K562 (cell line): ENCODE measurements at regions not wholly inside any gene's neighbourhood (a gene's known extent, or its start where the extent isn't known, plus 50 kb on each side); places are given as distances from the start of the nearest gene placed in this dataset.

Experiments used
- BACH1 ChIP-seq: fragments of 200-800 bp; sonication (Bioruptor generic); IDR thresholded peaks from 2 replicates; pipeline ENCODE4 v1.6.1; 2016; ENCODE audit warnings: missing genetic modification characterization, missing compliant biosample characterization
- CHD4 ChIP-seq: fragments of 200-600 bp; sonication (generic); IDR thresholded peaks from 3 replicates; pipeline ENCODE4 v1.6.1; 2012; ENCODE audit warnings: low read depth, mild to moderate bottlenecking, mixed read lengths, low read length, inconsistent platforms; ENCODE audit not compliant: insufficient read depth, insufficient replicate concordance, poor library complexity, severe bottlenecking
- DPF2 ChIP-seq: fragments of 450-650 bp; IDR thresholded peaks from 2 replicates; pipeline ENCODE4 v1.6.1; 2016
- FOXK2 ChIP-seq, 2 experiments: fragments of 450-650 bp; IDR thresholded peaks in 1 of 2; conservative IDR thresholded peaks in 1 of 2; 2 replicates each; pipeline ENCODE4 v1.6.1; 2016; ENCODE audit warnings: low read depth in 2 of 2, mild to moderate bottlenecking in 1 of 2
- GTF3C2 ChIP-seq: IDR thresholded peaks from 3 replicates; pipeline ENCODE4 v1.6.1; 2011; ENCODE audit warnings: borderline replicate concordance, mild to moderate bottlenecking, moderate library complexity; ENCODE audit not compliant: insufficient read length; ENCODE audit errors: extremely low read depth
- L3MBTL2 ChIP-seq: fragments of 450-650 bp; IDR thresholded peaks from 2 replicates; pipeline ENCODE4 v1.6.1; 2016; ENCODE audit warnings: mild to moderate bottlenecking, moderate library complexity
- PCBP2 ChIP-seq: fragments of 200-400 bp; formaldehyde crosslinking; IDR thresholded peaks from 2 replicates; pipeline ENCODE4 v1.6.1; 2018; ENCODE audit warnings: low read length, low read depth, mild to moderate bottlenecking, moderate library complexity; ENCODE audit not compliant: poor library complexity, severe bottlenecking
- TF ChIP-seq, protein P1 (sequence below): IDR thresholded peaks from 2 replicates; pipeline ENCODE4 v1.6.1; 2016; ENCODE audit warnings: missing genetic modification characterization, missing compliant biosample characterization

DNA sequence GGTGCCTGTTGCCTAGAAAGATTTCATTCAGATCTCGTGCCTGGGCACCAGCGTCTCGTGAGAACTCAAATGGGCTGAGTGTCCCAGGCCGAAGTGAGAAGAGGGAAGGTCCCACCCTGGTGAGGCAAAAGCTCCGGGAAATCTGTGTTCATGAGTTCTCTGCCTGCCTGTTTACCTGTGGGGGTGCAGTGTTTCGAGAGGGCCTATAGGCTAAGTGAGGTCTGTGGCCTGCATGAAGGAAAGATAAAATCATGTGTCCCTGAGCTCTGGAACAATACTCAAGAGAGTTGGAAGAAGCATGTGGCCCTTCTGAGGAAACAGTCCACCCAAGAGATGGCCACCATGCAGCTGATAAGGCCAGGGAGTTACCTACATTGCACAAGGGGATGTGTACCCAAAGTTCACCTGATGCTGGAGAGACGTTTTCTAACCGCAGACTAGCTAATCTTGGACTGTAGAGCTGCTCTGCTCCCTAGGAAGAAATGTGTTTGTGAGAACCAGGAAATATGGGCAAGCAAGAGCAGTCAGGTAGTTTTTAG is 63.5 kb upstream of the ST3GAL5 start (continued):
- TF ChIP-seq, protein P1, sequence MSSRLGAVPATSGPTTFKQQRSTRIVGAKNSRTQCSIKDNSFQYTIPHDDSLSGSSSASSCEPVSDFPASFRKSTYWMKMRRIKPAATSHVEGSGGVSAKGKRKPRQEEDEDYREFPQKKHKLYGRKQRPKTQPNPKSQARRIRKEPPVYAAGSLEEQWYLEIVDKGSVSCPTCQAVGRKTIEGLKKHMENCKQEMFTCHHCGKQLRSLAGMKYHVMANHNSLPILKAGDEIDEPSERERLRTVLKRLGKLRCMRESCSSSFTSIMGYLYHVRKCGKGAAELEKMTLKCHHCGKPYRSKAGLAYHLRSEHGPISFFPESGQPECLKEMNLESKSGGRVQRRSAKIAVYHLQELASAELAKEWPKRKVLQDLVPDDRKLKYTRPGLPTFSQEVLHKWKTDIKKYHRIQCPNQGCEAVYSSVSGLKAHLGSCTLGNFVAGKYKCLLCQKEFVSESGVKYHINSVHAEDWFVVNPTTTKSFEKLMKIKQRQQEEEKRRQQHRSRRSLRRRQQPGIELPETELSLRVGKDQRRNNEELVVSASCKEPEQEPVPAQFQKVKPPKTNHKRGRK (tag): no peak
- TF ChIP-seq CHD4 (no peak), L3MBTL2 (peak; percentile 66), PCBP2 (no peak), DPF2 (peak; percentile 55), GTF3C2 (no peak), FOXK2 (conservative IDR thresholded peaks at IDR 0.05 in 1 of 2, IDR thresholded peaks at IDR 0.05 in 1 of 2; ENCODE audit: low read depth in 2 of 2) (peak in 1 of 2 experiments; percentile 14; a peak in 1 of 4 replicates), BACH1 (tag) (peak; percentile 28; the same call in 1 of the 2 replicates)
